HEK293 (cell line): ENCODE measurements at regions not wholly inside any gene's neighbourhood (a gene's known extent, or its start where the extent isn't known, plus 50 kb on each side); places are given as distances from the start of the nearest gene placed in this dataset.

Experiments used
- CTCF ChIA-PET: fragments of 350-600 bp; formaldehyde crosslinking; extraction: SDS; loops from one replicate; lab custom pipeline; 2021; ENCODE audit warnings: antibody characterized with exemption; lab: Yijun Ruan, JAX
- POLR2A ChIA-PET: fragments of 300-600 bp; formaldehyde crosslinking; extraction: SDS; loops from one replicate; lab custom pipeline; 2020; ENCODE audit warnings: antibody characterized with exemption, inconsistent platforms; lab: Yijun Ruan, JAX
- H3K27ac ChIP-seq: fragments of 200-500 bp; sonication (Bioruptor generic); 2 replicates; pipeline ENCODE4 v1.5.1; 2014; ENCODE audit warnings: low read depth, low read length, control low read depth, inconsistent platforms; ENCODE audit errors: extremely low read depth
- H3K36me3 ChIP-seq, 2 experiments: fragments of 200-500 bp in 1 of 2; sonication (Bioruptor generic) in 1 of 2; 1 replicate in 1 of 2; 2 replicates in 1 of 2; pipeline ENCODE4 v1.5.1; 2014 to 2017; ENCODE audit warnings: inconsistent platforms in 2 of 2, low read length in 2 of 2; ENCODE audit not compliant: control insufficient read depth in 2 of 2, insufficient read depth in 1 of 2
- H3K4me1 ChIP-seq: fragments of 200-500 bp; sonication (Bioruptor generic); 2 replicates; pipeline ENCODE4 v1.5.1; 2014; ENCODE audit warnings: mild to moderate bottlenecking, low read length, inconsistent platforms; ENCODE audit not compliant: control insufficient read depth, insufficient read depth
- H3K4me3 ChIP-seq: 2 replicates; pipeline ENCODE4 v1.5.1; 2011; ENCODE audit warnings: low read depth, mild to moderate bottlenecking, control low read depth, low read length, moderate library complexity
- H3K9me3 ChIP-seq: fragments of 200-500 bp; sonication (Bioruptor generic); 2 replicates; pipeline ENCODE4 v1.5.1; 2014; ENCODE audit warnings: low read depth, low read length, inconsistent platforms; ENCODE audit not compliant: control insufficient read depth, insufficient read depth
- ATF2 ChIP-seq: fragments of 450-650 bp; formaldehyde crosslinking; IDR thresholded peaks from 2 replicates; pipeline ENCODE4 v1.5.1; 2016; ENCODE audit warnings: missing biosample characterization, missing genetic modification characterization, low read depth
- CTCF ChIP-seq: fragments of 450-650 bp; formaldehyde crosslinking; IDR thresholded peaks from 2 replicates; pipeline ENCODE4 v1.5.1; 2016; ENCODE audit warnings: missing biosample characterization, missing genetic modification characterization
- EGR2 ChIP-seq: fragments of 450-650 bp; formaldehyde crosslinking; IDR thresholded peaks from 2 replicates; pipeline ENCODE4 v1.5.1; 2016; ENCODE audit warnings: low read depth, missing biosample characterization, missing genetic modification characterization
- OSR2 ChIP-seq: fragments of 450-650 bp; formaldehyde crosslinking; IDR thresholded peaks from 2 replicates; pipeline ENCODE4 v1.5.1; 2016; ENCODE audit warnings: missing biosample characterization, missing genetic modification characterization
- PATZ1 ChIP-seq: fragments of 450-650 bp; formaldehyde crosslinking; IDR thresholded peaks from 2 replicates; pipeline ENCODE4 v1.5.1; 2016; ENCODE audit warnings: missing biosample characterization, missing genetic modification characterization
- PBX3 ChIP-seq: sonication (generic); formaldehyde crosslinking; IDR thresholded peaks from 2 replicates; pipeline ENCODE4 v1.8.1; 2022; ENCODE audit warnings: mild to moderate bottlenecking, moderate library complexity, missing genetic modification reagents
- PRDM4 ChIP-seq: fragments of 450-650 bp; formaldehyde crosslinking; IDR thresholded peaks from 2 replicates; pipeline ENCODE4 v1.5.1; 2017; ENCODE audit warnings: missing biosample characterization, missing genetic modification characterization
- RBAK ChIP-seq: fragments of 450-650 bp; formaldehyde crosslinking; IDR thresholded peaks from 2 replicates; pipeline ENCODE4 v1.5.1; 2016; ENCODE audit warnings: missing biosample characterization, missing genetic modification characterization
- ZFHX2 ChIP-seq: fragments of 450-650 bp; formaldehyde crosslinking; conservative IDR thresholded peaks from 2 replicates; pipeline ENCODE4 v1.5.1; 2016; ENCODE audit warnings: missing biosample characterization, missing genetic modification characterization
- ZIC2 ChIP-seq: fragments of 450-650 bp; formaldehyde crosslinking; IDR thresholded peaks from 2 replicates; pipeline ENCODE4 v1.5.1; 2016; ENCODE audit warnings: missing biosample characterization, missing genetic modification characterization
- ZNF155 ChIP-seq: fragments of 450-650 bp; formaldehyde crosslinking; IDR thresholded peaks from 2 replicates; pipeline ENCODE4 v1.5.1; 2016; ENCODE audit warnings: missing biosample characterization, missing genetic modification characterization
- ZNF211 ChIP-seq: fragments of 450-650 bp; formaldehyde crosslinking; IDR thresholded peaks from 2 replicates; pipeline ENCODE4 v1.5.1; 2016; ENCODE audit warnings: low read depth, missing biosample characterization, missing genetic modification characterization
- ZNF416 ChIP-seq: fragments of 450-650 bp; formaldehyde crosslinking; IDR thresholded peaks from 2 replicates; pipeline ENCODE4 v1.5.1; 2016; ENCODE audit warnings: missing biosample characterization, missing genetic modification characterization
- ZNF423 ChIP-seq: fragments of 450-650 bp; formaldehyde crosslinking; IDR thresholded peaks from 2 replicates; pipeline ENCODE4 v1.5.1; 2016; ENCODE audit warnings: missing biosample characterization, missing genetic modification characterization
- ZNF449 ChIP-seq: fragments of 450-650 bp; formaldehyde crosslinking; IDR thresholded peaks from 2 replicates; pipeline ENCODE4 v1.5.1; 2017; ENCODE audit warnings: missing biosample characterization, mild to moderate bottlenecking, missing genetic modification characterization, moderate library complexity
- ZNF48 ChIP-seq: fragments of 450-650 bp; formaldehyde crosslinking; IDR thresholded peaks from 2 replicates; pipeline ENCODE4 v1.5.1; 2016; ENCODE audit warnings: missing biosample characterization, missing genetic modification characterization
- ZNF513 ChIP-seq: fragments of 450-650 bp; IDR thresholded peaks from 2 replicates; pipeline ENCODE4 v1.5.1; 2018; ENCODE audit warnings: missing biosample characterization, missing genetic modification characterization
- ZNF629 ChIP-seq: fragments of 450-650 bp; formaldehyde crosslinking; IDR thresholded peaks from 2 replicates; pipeline ENCODE4 v1.5.1; 2017; ENCODE audit warnings: missing biosample characterization, missing genetic modification characterization

GRCh38 chr1:63264161-63264560 is 58.2 kb upstream of the FOXD3 start:
- ChIA-PET POLR2A (no interaction called here), CTCF (no interaction called here)
- no peaks in the 10 kb centered on the region for H3K9me3 ChIP-seq
- H3K4me3 ChIP-seq: no peak overlapping the region
- TF ChIP-seq ZNF449 (tag by site-specific recombination) (no peak), PATZ1 (tag by site-specific recombination) (no peak), ZNF211 (tag by site-specific recombination) (no peak), PBX3 (CRISPR knock-in tag) (no peak), ZNF155 (tag by site-specific recombination) (no peak)
- H3K4me1 ChIP-seq: no peaks in the 10 kb centered on the region
- H3K36me3 ChIP-seq: no peaks in the 10 kb centered on the region
- H3K27ac ChIP-seq: no peak overlapping the region

GRCh38 chr1:63266857-63267256 is 55.5 kb upstream of the FOXD3 start:
- Histone ChIP-seq H3K27ac (no peak overlapping the region), H3K4me1 (no peaks in the 10 kb centered on the region), H3K9me3 (no peaks in the 10 kb centered on the region), H3K36me3 (no peaks in the 10 kb centered on the region), H3K4me3 (no peak overlapping the region)
- CTCF ChIA-PET: interaction anchor here (0.7 to 1.0 kb wide), 2 partner anchors 18 to 30 kb away, joined by 3 read pairs; no protein-coding TSS in a partner anchor
- POLR2A ChIA-PET: no interaction called here
- TF ChIP-seq ZNF629 (tag by site-specific recombination) (no peak), ZNF423 (tag by site-specific recombination) (no peak), ZNF513 (peak; percentile 33; the same call in 1 of the 2 replicates), RBAK (tag by site-specific recombination) (no peak), ZNF48 (tag by site-specific recombination) (no peak), EGR2 (peak; percentile 97), ZFHX2 (tag by site-specific recombination) (peak; percentile 86), ATF2 (tag by site-specific recombination) (no peak)
- TF ChIP-seq, all 188 proteins: peak for 3

- Histone ChIP-seq H3K27ac (no peak overlapping the region), H3K9me3 (no peaks in the 10 kb centered on the region), H3K36me3 (no peaks in the 10 kb centered on the region), H3K4me1 (no peaks in the 10 kb centered on the region), H3K4me3 (no peak overlapping the region)
- ChIA-PET CTCF (interaction anchor here (0.6 to 0.8 kb wide), 2 partner anchors 33 to 573 kb away, joined by 3 to 5 read pairs; no protein-coding TSS in a partner anchor), POLR2A (no interaction called here)
- TF ChIP-seq PRDM4 (tag by site-specific recombination): no peak
- TF ChIP-seq OSR2 (tag by site-specific recombination): no peak
- no peak for TF ChIP-seq ZNF416
- TF ChIP-seq ZIC2: no peak
- no peak for TF ChIP-seq CTCF
Observed at GRCh38 chr1:63268876-63269275, 53.5 kb upstream of the FOXD3 start.
